HUES48 (cell line): ENCODE measurements at regions not wholly inside any gene's neighbourhood (a gene's known extent, or its start where the extent isn't known, plus 50 kb on each side); places are given as distances from the start of the nearest gene placed in this dataset.

Experiments used
- H3K27ac ChIP-seq: one replicate; pipeline ENCODE4 v1.7.0; 2013; ENCODE audit warnings: low read depth, low read length, inconsistent platforms
- H3K27me3 ChIP-seq: 2 replicates; pipeline ENCODE4 v1.6.1; 2013; ENCODE audit warnings: mild to moderate bottlenecking, low read length; ENCODE audit not compliant: control insufficient read depth, insufficient read depth
- H3K36me3 ChIP-seq: 2 replicates; pipeline ENCODE4 v1.6.1; 2013; ENCODE audit warnings: low read length; ENCODE audit not compliant: control insufficient read depth, insufficient read depth
- H3K4me1 ChIP-seq: 2 replicates; pipeline ENCODE4 v1.6.1; 2013; ENCODE audit warnings: mild to moderate bottlenecking, low read length; ENCODE audit not compliant: control insufficient read depth, insufficient read depth
- H3K4me3 ChIP-seq: 2 replicates; pipeline ENCODE4 v1.5.1; 2013; ENCODE audit warnings: mild to moderate bottlenecking, low read depth, low read length
- H3K9ac ChIP-seq: 2 replicates; pipeline ENCODE4 v1.6.1; 2013; ENCODE audit warnings: mild to moderate bottlenecking, low read depth, low read length, moderate library complexity
- H3K9me3 ChIP-seq: 2 replicates; pipeline ENCODE4 v1.6.1; 2013; ENCODE audit warnings: low read length; ENCODE audit not compliant: control insufficient read depth, insufficient read depth

DNA sequence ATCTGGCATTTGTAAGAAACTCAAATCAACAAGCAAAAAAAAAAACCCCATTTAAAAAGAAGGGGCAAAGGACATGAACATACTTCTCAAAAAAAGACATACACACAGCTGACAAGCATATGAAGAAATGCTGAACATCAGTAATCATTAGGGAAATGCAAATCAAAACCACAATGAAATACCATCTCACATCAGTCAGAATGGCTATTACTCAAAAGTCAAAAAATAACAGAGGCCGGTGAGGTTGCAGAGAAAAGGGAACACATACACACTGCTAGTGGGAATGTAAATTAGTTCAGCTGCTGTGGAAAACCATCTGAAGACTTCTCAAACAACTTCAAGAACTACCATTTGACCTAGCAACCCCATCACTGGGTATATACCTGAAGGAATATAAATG is 199.4 kb upstream of the THBS1 start:
- Histone ChIP-seq H3K36me3 (no peaks in the 10 kb centered on the region), H3K27me3 (no peaks in the 10 kb centered on the region), H3K9ac (no peak overlapping the region), H3K4me3 (no peak overlapping the region), H3K4me1 (no peaks in the 10 kb centered on the region), H3K9me3 (no peaks in the 10 kb centered on the region), H3K27ac (no peak overlapping the region)

- Histone ChIP-seq H3K9me3 (no peaks in the 10 kb centered on the region), H3K9ac (no peak overlapping the region), H3K4me1 (no peaks in the 10 kb centered on the region), H3K27me3 (no peaks in the 10 kb centered on the region), H3K27ac (no peak overlapping the region), H3K36me3 (no peaks in the 10 kb centered on the region), H3K4me3 (no peak overlapping the region)
Measured at GRCh38 chr15:39388118-39388517, 192.8 kb upstream of the THBS1 start.

- Histone ChIP-seq H3K4me1 (no peaks in the 10 kb centered on the region), H3K36me3 (no peaks in the 10 kb centered on the region), H3K4me3 (no peak overlapping the region), H3K27me3 (no peaks in the 10 kb centered on the region), H3K27ac (no peak overlapping the region), H3K9ac (no peak overlapping the region), H3K9me3 (no peaks in the 10 kb centered on the region)
Measured at GRCh38 chr15:39391230-39391629, 189.6 kb upstream of the THBS1 start.

- Histone ChIP-seq H3K4me1 (no peaks in the 10 kb centered on the region), H3K9ac (no peak overlapping the region), H3K36me3 (no peaks in the 10 kb centered on the region)
Measured at GRCh38 chr15:39392469-39393047, 188.3 kb upstream of the THBS1 start.

DNA sequence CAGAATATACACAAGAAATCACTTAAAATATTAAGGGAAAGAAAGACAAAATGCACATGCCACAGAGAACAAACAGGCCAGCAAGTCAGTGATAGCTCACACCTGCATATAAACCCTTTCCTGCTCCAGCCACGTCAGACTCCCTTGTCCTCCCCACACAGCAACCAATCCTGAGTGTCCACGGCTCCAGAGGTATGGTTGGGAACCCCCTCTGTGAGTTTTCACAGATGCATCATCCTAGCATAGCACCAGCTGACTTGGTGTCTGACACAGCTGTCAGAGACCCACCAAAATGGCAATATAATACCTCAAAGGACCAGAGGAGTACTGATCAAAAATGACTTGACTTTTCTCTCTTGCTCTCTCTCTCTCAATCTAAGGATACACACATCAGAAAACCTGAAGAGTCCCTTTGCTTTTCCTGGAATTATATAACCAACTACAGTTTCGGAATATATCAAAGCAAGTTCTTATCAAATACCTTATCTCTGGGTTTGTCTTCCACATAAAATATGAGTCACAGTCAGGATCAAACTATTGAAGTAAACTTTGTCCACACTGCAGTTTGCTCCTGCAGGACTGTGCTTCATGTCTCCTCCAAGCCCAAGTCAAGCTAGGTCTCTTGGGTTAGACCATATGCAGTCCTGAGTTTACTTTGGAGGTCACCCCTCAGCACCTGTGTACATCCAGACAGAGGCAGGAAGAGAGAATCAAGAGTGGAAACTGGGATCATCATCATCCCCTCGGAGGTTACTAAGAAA is 187.1 kb upstream of the THBS1 start:
- Histone ChIP-seq H3K9me3 (no peaks in the 10 kb centered on the region), H3K9ac (no peak overlapping the region), H3K27me3 (no peaks in the 10 kb centered on the region), H3K4me1 (no peaks in the 10 kb centered on the region), H3K36me3 (no peaks in the 10 kb centered on the region), H3K4me3 (no peak overlapping the region), H3K27ac (no peak overlapping the region)

More at GRCh38 chr15:39392469-39393047, 188.3 kb upstream of the THBS1 start:
- H3K4me3 ChIP-seq, result no peak overlapping the region
- H3K27ac ChIP-seq, result no peak overlapping the region
- H3K9me3 ChIP-seq, result no peaks in the 10 kb centered on the region
- H3K27me3 ChIP-seq, result no peaks in the 10 kb centered on the region

- H3K9me3 ChIP-seq, result no peaks in the 10 kb centered on the region
- no peaks in the 10 kb centered on the region for H3K4me1 ChIP-seq
- H3K9ac ChIP-seq, result no peak overlapping the region
- H3K27me3 ChIP-seq, result no peaks in the 10 kb centered on the region
- H3K36me3 ChIP-seq, result no peaks in the 10 kb centered on the region
- H3K4me3 ChIP-seq, result no peak overlapping the region
- no peak overlapping the region for H3K27ac ChIP-seq
Measured at GRCh38 chr15:39394496-39394895, 186.4 kb upstream of the THBS1 start.

- H3K36me3 ChIP-seq, result no peaks in the 10 kb centered on the region
- H3K4me1 ChIP-seq, result no peaks in the 10 kb centered on the region
- no peak overlapping the region for H3K4me3 ChIP-seq
- no peaks in the 10 kb centered on the region for H3K9me3 ChIP-seq
- no peak overlapping the region for H3K27ac ChIP-seq
- H3K27me3 ChIP-seq, result no peaks in the 10 kb centered on the region
- H3K9ac ChIP-seq, result no peak overlapping the region
Measured at GRCh38 chr15:39396979-39397615, 183.8 kb upstream of the THBS1 start.

DNA sequence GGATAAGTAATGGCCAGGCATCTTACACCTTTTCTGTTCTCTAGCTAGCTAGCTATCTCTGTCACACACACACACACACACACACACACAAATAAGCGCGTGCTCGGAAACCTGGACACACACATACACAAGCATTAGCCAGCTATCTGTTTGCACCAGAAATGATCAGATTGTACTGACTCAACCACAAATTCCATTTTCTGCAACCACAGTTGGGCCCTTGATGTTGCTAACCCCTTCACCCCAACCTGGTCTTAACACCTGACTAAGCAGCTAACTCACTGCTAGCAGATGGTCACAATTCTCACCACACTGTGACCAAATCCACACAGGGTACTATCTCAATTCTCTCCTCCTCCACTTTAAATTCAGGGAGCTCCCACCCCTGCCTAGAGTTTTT is 183.0 kb upstream of the THBS1 start:
- Histone ChIP-seq H3K27ac (no peak overlapping the region), H3K9me3 (no peaks in the 10 kb centered on the region), H3K36me3 (no peaks in the 10 kb centered on the region), H3K4me3 (no peak overlapping the region), H3K27me3 (no peaks in the 10 kb centered on the region), H3K4me1 (no peaks in the 10 kb centered on the region), H3K9ac (no peak overlapping the region)

DNA sequence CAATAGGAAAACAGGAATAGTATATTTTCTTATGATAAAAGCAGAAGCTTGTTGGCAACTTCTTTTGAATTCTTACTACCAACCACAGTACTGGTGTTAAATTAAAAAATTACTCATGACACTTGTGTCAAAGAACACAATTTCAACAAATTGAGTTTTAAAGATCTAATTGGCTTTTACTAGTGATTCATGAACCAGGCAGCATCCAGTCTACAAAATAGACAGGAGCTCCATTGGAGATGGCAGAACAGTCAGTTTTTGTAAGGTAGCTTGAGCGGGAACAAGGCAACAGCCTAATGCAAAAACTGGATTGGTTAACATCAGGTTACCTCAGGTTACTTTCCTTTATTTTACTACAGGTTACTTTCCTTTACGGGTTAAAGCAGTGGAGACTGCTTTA is 181.3 kb upstream of the THBS1 start:
- no peaks in the 10 kb centered on the region for H3K36me3 ChIP-seq
- H3K27me3 ChIP-seq, result no peaks in the 10 kb centered on the region
- H3K4me1 ChIP-seq, result no peaks in the 10 kb centered on the region
- no peaks in the 10 kb centered on the region for H3K9me3 ChIP-seq
- H3K9ac ChIP-seq, result no peak overlapping the region
- H3K27ac ChIP-seq, result no peak overlapping the region
- H3K4me3 ChIP-seq, result no peak overlapping the region

GRCh38 chr15:39400002-39400401 is 180.9 kb upstream of the THBS1 start:
- Histone ChIP-seq H3K27ac (no peak overlapping the region), H3K9ac (no peak overlapping the region), H3K36me3 (no peaks in the 10 kb centered on the region), H3K4me3 (no peak overlapping the region), H3K9me3 (no peaks in the 10 kb centered on the region), H3K27me3 (no peaks in the 10 kb centered on the region), H3K4me1 (no peaks in the 10 kb centered on the region)

DNA sequence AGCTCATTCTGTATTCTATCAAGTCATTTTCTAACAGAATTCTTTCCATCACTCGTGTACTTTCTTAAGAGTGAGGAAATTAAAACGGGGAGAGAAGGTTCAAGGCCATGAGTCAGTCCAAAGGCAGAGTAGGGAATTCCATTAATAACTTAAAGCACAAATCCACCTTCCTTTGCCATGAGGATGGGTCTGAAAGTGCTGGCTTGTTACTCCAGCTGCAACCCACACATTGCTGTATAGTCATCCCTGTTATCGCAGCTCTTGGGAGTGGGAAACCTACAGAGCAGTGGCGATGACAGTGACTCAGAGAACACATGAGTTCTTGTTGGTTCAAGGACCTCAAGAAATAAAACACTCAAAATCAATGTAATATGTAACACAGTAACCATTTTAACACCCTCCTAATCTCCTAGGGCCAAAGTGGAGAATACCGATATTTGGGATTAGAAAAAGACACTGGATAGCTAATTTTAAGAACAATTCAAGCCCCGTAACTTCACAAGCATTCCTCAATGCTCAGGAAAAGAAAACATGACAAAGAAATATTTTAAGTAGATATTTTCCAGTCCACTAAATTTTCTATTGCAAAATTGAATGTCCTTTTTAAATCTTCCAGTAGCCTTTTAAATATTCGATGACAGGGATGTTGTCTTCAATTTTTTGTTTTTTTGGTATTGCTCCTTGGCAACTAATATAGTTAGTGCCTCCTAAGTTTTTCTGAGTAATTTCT is 179.9 kb upstream of the THBS1 start:
- Histone ChIP-seq H3K4me1 (no peaks in the 10 kb centered on the region), H3K27ac (no peak overlapping the region), H3K27me3 (no peaks in the 10 kb centered on the region), H3K9me3 (no peaks in the 10 kb centered on the region), H3K36me3 (no peaks in the 10 kb centered on the region), H3K9ac (no peak overlapping the region), H3K4me3 (no peak overlapping the region)
